GM19043 (cell line): ENCODE measurements at regions not wholly inside any gene's neighbourhood (a gene's known extent, or its start where the extent isn't known, plus 50 kb on each side); places are given as distances from the start of the nearest gene placed in this dataset.
"Not testable (repeated sequence)": the region's sequence is repeated elsewhere in the genome, so short reads cannot be mapped to it uniquely, and the experiment has no call there.

Experiments
- ATAC-seq: cut with Tn5 transposase; IDR thresholded peaks from one replicate; pipeline ENCODE4 v1.9.1; 2021; ENCODE audit warnings: low read depth; ENCODE audit not compliant: unreplicated experiment

- ATAC-seq, result no peak
Measured at GRCh38 chr5:154653764-154654485, 101.3 kb upstream of the LARP1 start.

GRCh38 chr5:154653418-154653763, 101.8 kb upstream of the LARP1 start:
- ATAC-seq, result no peak

DNA sequence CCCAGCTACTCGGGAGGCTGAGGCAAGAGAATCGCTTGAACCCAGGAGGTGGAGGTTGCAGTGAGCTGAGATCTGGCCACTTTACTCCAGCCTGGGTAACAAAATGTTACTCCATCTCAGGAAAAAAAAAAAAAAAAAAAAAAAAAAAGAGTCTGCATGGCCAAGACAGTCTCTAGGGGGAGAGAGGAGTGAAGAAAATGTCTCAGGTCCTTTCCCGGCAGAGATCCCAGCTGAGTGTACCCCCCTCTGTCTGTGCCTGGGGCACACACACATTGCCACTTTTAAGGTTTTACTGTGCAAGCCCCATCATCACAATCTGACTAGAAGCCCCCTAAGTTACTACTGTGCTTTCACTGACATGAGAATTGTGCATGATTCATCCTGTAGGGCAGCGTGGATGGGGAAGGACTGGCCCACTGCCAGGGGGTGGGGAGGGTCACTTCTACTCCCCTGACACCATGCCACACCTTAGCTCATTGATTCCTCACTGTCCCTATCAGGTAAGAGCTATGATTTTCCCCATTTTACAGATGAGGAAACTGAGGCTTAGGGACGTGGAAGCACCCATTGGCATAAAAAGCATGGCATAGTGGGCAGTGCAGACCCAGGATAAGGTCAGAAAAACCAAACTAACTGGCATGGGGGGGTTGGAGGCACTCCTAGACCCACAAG, 102.3 kb upstream of the LARP1 start:
- no peak for ATAC-seq

DNA sequence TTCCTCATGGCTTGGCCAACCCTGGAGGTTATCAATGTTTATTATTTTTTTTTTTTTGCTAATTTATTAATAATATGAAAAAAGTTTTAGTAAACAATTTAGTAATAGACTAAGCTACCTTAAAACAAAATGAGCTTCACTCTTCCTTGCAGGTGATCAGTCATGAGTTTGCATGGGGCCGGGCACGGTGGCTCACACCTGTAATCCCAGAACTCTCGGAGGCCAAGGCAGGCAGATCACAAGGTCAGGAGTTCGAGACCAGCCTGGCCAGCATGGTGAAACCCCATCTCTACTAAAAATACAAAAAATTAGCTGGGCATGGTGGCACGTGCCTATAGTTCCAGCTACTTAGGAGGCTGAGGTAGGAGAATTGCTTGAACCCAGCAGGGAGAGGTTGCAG, 103.4 kb upstream of the LARP1 start:
- not testable (repeated sequence) for ATAC-seq

DNA sequence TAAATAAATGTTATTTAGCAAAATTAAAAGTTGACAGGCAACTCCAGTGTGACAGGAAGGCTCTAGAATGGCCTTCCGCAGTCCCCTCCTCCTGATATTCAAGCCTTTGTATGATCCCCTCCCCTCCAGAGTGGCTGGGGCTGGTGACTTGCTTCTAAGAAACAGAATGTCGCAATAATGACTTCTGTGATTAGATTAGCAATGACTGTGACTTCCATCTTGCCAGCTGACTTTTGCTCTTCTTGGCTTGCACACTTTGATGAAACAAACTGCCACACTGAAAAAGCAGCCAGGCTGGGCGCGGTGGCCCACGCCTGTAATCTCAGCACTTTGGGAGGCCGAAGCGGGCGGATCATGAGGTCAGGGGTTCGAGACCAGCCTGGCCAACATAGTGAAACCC, 106.5 kb upstream of the LARP1 start:
- ATAC-seq, result no peak

DNA sequence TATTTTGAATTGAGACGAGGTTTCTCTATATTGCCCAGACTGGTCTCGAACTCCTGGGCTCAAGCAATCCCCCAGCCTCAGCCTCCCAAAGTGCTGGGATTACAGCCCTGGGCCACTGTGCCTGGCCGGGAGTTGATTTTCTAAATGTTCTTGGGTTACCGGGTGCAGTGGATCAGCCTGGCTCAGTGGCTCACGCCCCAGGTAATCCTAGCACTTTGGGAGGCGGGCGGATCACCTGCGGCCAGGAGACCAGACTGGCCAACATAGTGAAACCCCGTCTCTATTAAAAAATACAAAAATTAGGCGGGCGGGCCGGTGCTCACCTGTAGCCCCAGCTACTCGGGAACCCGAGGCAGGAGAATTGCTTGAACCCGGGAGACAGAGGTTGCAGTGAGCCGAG, 106.9 kb upstream of the LARP1 start:
- no peak for ATAC-seq

GRCh38 chr5:154647761-154648145, 107.4 kb upstream of the LARP1 start:
- no peak for ATAC-seq

- peak; percentile 62 for ATAC-seq
Measured at GRCh38 chr5:154647114-154647760, 107.9 kb upstream of the LARP1 start.

GRCh38 chr5:154646745-154647113, 108.4 kb upstream of the LARP1 start:
- ATAC-seq, result peak; percentile 18

DNA sequence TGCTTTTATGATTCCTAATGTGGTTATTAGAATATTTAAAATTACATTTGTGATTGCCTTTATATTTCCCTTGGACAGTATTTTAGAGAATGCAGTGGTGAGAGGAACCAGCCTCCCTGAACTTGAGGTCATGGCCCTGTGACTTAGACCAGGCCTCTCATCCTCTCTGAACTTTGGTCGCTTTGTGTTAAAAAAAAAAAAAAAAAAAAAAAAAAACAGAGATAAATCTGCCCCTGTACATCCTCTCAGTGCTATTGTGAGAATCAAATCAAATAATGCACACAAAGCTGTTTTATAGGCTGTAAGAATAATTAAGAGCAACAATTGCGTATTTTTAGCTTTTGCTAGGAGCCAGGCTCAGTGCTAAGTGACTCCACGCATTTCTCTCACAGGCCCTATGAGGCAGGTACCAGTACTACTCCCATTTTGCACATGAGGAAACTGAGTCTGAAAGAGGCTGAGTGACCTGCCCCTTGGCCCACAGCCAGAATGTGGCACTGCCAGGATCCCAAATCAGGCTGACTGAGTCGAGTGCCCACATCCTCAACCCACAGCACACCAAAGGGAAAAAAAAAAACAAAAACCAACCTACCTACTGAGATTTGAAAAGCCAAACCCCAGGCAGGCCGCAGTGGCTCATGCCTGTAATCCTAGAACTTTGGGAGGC, 110.3 kb upstream of the LARP1 start:
- no peak for ATAC-seq

DNA sequence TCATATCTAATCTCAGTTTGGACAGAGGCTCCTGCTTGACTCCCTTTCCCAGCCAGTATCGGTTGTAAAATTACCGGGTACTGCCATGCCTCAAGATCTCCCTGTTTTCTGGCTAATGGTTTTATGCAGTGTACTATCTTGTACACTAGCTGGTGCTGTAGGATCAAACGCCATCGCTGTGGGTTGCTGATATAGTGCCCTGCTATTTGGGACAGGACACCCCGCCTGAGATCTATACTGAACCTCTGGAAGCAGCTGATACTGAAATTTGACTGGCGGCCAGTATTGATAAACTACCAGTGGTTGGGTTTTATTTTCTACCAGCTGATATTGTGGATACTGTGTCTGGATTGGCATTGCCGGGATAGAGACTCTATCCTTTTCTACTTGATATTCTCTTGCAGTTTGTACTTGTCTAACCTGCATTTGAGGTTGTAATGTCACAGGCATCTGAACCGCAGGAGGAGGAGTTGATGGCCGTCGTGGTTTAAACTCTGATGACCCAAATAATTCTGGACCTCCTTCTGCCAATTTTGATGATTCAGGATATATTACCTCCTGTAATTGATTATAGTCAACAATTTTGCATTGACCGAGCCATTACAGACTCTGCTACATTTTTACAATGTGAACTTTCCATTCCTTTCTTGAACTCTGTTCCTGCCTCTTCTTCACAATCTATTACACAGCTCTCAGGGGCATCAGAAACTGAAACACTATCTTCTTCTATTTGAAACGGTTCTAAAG, 112.5 kb upstream of the LARP1 start:
- ATAC-seq, result no peak

DNA sequence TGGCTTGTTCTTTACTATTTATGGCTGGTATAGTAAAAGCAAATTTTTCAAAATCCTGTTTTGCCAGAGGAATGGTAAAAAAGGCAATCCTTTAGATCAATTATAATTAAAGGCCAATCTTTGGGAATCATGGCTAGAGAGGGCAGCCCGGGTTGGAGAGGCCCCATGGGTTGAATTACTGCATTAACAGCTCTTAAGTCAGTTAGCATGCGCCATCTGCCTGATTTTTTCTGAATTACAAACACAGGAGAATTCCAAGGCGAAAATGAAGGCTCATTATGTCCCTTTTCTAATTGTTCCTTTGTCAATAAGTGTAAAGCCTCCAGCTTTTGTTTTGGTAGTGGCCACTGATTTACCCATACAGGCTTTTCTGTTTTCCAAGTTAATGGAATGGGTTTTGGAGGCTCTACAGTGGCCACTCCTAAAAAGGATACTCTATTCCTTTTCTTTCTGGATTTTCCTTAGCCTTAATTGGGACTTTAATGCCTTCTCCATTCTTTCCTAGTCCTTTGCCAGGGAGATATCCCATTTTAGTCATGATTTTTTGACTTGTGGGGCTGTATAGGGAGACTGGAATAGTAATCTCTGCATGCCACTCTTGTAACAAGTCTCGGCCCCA, 114.9 kb upstream of the LARP1 start:
- ATAC-seq, result not testable (repeated sequence)

DNA sequence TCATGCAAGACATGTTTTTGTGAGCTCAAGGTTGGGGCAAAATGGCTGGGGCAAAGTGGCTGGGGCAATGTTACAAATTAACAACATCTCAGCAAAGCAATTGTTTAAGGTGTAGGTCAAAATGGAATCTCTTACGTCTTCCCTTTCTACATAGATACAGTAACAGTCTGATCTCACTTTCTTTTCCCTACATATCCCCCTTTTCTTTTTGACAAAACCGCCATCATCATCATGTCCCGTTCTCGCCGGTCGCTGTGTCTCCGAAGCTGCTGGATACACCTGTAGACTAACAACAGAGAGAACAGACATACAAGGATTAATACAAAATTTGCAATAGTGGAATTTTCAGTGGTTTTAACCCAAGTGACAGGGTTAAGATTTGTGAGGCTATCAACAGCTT, 118.4 kb upstream of the LARP1 start:
- ATAC-seq, result not testable (repeated sequence)

GRCh38 chr5:154636271-154636670, 118.9 kb upstream of the LARP1 start:
- ATAC-seq, result not testable (repeated sequence)

- not testable (repeated sequence) for ATAC-seq
Measured at GRCh38 chr5:154633744-154634143, 121.4 kb upstream of the LARP1 start.

- ATAC-seq, result no peak
Measured at GRCh38 chr5:154631141-154631540, 124.0 kb upstream of the LARP1 start.

- ATAC-seq, result no peak
Measured at GRCh38 chr5:154630410-154630809, 124.8 kb upstream of the LARP1 start.

GRCh38 chr5:154628685-154629084, 126.5 kb upstream of the LARP1 start:
- ATAC-seq, result no peak

DNA sequence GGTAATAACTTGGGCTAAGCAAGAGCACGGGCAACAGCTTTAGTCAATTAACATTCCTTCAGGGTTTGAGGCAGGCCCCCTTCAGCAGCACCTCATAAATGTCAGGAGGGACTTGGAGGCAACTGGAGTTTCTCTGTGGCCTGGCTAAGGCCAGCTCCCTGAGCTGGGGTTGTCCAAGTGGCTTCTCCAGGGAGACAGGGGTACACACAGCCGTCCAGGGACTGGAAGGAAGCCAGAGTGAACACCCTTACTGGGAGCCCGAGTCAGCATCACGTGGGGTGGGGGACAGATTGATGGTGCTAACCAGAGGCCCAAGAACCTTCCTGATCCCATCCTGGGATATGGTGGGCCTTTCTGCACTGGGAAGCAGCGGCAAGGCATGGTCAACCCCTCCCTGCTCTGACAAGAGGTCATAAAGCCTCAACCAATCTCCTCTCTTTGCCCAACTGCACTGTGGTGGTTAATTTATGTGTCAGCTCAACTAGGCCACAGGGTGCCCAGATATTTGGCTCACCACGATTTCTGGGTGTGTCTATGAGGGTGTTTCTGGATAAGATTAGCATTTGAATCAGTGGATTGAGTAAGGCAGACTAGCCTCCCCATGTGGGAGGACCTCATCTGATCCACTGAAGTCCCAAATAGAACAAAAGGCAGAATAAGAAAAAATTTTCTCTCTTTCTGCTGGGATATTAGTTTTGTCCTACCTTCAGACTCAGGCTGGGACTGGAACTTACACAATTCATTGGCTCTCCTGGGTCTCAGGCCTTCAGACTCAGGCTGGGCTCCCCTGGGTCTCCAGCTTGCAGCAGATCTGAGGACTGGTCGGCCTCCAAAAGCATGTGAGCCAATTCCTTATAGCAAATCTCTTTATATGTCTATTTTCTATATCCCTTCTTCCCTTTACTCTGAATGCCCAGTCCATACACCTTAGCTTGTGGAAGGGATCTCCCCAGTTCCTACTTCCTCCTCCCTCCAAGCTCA, 127.2 kb upstream of the LARP1 start:
- no peak for ATAC-seq
